H1 (cell line): ENCODE measurements at regions not wholly inside any gene's neighbourhood (a gene's known extent, or its start where the extent isn't known, plus 50 kb on each side); places are given as distances from the start of the nearest gene placed in this dataset.

Experiments
- ATF3 ChIP-seq: IDR thresholded peaks from 2 replicates; pipeline ENCODE4 v1.6.1; 2011; ENCODE audit warnings: low read depth, mild to moderate bottlenecking, low read length; ENCODE audit not compliant: insufficient read depth
- BCL11A ChIP-seq, 2 experiments: IDR thresholded peaks; one replicate each; pipeline ENCODE4 v1.6.1; 2011; ENCODE audit warnings: low read depth in 2 of 2, low read length in 2 of 2, mild to moderate bottlenecking in 2 of 2
- PHF8 ChIP-seq: fragments of 200-600 bp; sonication (generic); conservative IDR thresholded peaks from 2 replicates; pipeline ENCODE4 v1.7.1; 2012; ENCODE audit warnings: low read depth, mild to moderate bottlenecking, inconsistent platforms, low read length, moderate library complexity
- POLR2A ChIP-seq, 2 experiments: IDR thresholded peaks; 1 replicate in 1 of 2; 2 replicates in 1 of 2; pipeline ENCODE4 v1.6.1; 2011; ENCODE audit warnings: low read depth in 2 of 2, low read length in 2 of 2, mild to moderate bottlenecking in 2 of 2; ENCODE audit errors: control extremely low read depth in 1 of 2
- SP1 ChIP-seq: IDR thresholded peaks from 2 replicates; pipeline ENCODE4 v1.6.1; 2011; ENCODE audit warnings: low read depth, low read length

- TF ChIP-seq PHF8: no peak
- no peak for TF ChIP-seq ATF3
- no peak for TF ChIP-seq POLR2A (IDR thresholded peaks at IDR 0.05; ENCODE audit: control extremely low read depth in 1 of 2, low read depth in 2 of 2, low read length in 2 of 2)
- TF ChIP-seq SP1: no peak
- no peak for TF ChIP-seq BCL11A (IDR thresholded peaks at IDR 0.05; ENCODE audit: low read depth in 2 of 2, low read length in 2 of 2)
- TF ChIP-seq, all 59 proteins: peak for 0
Measured at GRCh38 chr5:87074934-87075541, 192.6 kb upstream of the RASA1 start (continued).
